Stimulated activated CD8-positive, alpha-beta memory T cell treated with anti-CD3 and anti-CD28 coated beads, Interleukin-4, amount 100 ng/mL, for 24 hours (primary cell): ENCODE measurements at regions not wholly inside any gene's neighbourhood (a gene's known extent, or its start where the extent isn't known, plus 50 kb on each side); places are given as distances from the start of the nearest gene placed in this dataset.
"Not testable (repeated sequence)": the region's sequence is repeated elsewhere in the genome, so short reads cannot be mapped to it uniquely, and the experiment has no call there.

ENCODE experiments used
- DNase-seq: peaks from one replicate; pipeline ENCODE4 v3.0.0-alpha.2; 2020; ENCODE audit warnings: low read depth

- DNase-seq = no peak
These were observed 193.2 kb downstream of the C1orf94 start for GRCh38 chr1:34369701-34370455.

GRCh38 chr1:34370748-34371147 is 194.0 kb downstream of the C1orf94 start:
- DNase-seq = no peak

GRCh38 chr1:34371179-34371578 is 194.5 kb downstream of the C1orf94 start:
- not testable (repeated sequence) for DNase-seq

DNA sequence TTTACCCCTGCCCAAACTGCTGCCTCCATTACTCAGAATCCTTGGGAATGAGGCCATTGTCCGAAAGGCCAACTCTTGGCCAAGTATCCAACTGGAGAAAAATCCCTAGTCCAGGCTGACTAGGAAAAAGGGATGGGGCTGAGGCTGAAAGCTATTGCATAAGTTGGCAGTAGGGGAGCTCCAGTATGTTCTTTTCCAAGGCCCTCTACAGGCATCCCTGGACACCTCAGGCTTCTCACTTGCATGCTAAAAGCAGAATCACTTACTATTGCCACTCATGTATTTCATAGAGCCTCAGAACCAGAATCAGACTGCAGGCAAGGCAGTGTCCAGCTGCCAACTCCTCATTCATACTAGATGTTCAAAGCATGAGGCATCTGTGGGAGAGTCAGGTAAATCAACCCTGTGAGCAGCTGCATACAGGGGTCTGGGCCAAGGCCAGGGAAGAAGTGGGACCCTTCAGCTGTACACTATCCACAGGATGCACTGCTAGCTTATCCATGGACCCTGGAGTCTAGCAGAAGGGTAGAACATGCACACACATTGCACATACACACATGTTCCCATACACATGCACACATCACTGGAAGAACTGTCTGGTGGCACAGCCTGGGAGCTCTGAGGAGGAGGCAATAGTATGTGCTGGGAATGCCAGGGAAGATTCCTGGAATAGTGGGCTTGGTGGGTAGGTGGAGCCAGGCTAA is 195.3 kb downstream of the C1orf94 start:
- no peak for DNase-seq

DNA sequence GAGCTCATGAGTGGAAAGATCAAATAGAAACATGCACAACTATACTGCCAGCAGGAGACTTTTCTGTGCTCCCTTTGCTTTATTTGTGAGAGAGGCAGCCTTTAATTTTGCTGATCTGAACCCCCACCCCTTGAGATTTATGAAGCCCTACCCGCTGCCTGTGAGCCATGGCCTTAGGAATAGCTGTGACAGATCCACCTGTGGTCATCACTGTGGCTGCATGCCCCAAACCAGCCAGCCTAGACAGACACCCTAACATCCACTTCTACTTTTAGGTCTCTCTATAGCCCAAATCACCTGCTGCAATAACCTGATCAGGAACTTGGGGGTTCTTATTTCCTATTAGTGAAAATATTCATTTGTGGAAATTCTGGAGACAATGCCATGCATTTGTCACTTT is 196.2 kb downstream of the C1orf94 start:
- no peak for DNase-seq

- DNase-seq = no peak
These were observed 197.2 kb downstream of the C1orf94 start for GRCh38 chr1:34373912-34374311.

- DNase-seq = no peak
These were observed 199.8 kb downstream of the C1orf94 start for GRCh38 chr1:34376531-34376930.

GRCh38 chr1:34378968-34379856 is 202.5 kb downstream of the C1orf94 start:
- no peak for DNase-seq

DNA sequence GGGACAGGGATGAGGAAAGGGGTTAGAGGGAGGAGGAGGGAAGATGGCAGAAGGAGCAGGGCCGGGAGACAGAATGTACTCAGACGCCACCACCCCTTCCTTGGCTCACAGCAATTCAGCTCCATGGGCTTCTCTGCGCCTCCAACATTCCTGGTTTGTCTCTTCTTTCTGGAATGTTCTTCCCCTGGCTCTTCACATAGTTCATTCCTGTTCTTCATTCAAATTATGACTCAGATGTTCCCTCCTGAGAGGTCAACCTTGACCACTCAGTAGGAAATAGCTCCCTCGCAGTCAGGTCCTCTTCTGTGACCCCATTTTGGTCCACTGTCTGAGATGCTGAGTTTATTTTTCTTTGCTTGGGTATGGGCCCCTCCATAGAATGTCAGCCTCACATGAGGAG is 203.2 kb downstream of the C1orf94 start:
- no peak for DNase-seq

DNA sequence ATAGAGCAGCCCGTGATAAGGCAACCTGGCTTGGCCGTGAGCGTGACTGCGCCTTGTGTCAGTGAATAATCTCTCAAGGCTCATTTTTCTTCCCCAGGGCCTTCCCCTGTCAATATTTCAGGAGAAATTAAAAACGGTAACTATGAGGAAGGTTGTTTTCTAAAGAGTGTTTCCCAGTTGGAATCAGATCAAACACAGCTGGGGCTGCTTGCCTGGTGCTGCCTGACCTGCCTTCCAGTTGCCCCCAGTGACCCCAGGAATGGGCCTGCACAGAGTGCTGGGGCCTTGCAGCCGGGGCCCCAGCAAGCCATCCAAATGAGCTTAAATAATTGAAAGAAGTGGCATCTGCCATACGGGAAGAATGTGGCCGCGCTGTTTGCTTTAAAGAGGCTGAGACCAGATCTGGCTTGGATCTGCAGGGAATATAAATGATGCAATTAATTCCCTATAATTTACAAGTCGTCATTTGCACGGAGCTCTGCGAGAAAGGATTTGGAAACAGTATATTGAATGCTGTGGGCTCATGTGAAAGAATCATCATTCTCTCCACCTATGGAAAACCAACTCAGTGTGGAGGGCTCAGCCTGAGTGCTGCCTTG is 203.9 kb downstream of the C1orf94 start:
- DNase-seq = no peak

- no peak for DNase-seq
These were observed 213.3 kb downstream of the C1orf94 start for GRCh38 chr1:34389974-34390373.

GRCh38 chr1:34396042-34396441 is 219.3 kb downstream of the C1orf94 start:
- no peak for DNase-seq

DNA sequence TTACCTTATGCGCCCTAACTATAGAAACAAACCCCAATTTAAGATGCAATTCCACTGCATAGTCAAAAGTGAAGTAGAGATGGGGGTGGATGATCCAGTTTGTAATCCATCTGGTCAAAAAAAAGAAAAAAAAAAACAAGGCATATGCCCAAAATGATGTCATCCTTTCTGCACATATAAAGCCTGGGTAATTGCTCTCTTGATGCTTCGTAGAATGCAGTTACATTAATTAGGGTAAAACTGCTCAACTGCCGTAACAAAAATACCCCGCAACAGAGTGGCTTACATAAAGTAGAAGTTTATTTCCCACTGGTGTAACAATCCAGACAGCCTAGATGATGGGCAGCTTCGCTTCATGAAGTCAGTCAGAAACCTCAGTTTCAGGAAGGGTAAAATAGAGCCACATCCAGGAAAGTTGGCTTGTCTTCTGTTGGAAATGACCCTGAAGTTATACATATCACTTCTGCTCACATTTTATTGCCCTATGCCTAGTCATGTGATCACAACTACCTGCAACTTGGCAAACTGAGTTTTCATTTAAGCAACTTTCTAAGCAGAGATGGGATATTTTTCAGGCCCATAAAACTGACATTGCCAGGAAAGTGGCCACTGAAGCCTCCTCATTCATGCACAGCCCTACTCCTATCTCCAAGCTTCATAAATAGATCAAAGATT is 221.7 kb downstream of the C1orf94 start:
- DNase-seq = no peak

- no peak for DNase-seq
These were observed 222.2 kb downstream of the C1orf94 start for GRCh38 chr1:34398916-34399275.

GRCh38 chr1:34400675-34401074 is 224.0 kb downstream of the C1orf94 start:
- DNase-seq = no peak

DNA sequence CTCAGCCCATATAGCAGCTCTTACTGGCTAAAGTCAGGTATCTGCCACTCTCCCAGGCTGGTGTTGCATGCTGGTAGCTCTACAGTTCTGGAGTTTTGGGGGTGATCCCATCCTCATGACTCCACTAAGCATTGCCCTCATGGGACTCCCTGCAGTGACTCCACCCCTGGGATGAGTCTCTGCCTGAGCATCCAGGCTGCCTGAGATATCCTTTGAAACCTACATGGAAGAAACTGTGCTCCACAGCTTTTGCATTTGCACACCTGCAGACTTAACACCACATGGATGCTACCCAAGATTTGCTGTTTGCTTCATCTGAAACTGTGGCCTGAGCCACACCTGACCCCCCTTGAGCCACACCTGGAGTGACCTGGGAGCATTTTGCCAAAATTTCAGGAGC is 226.4 kb downstream of the C1orf94 start:
- no peak for DNase-seq

DNA sequence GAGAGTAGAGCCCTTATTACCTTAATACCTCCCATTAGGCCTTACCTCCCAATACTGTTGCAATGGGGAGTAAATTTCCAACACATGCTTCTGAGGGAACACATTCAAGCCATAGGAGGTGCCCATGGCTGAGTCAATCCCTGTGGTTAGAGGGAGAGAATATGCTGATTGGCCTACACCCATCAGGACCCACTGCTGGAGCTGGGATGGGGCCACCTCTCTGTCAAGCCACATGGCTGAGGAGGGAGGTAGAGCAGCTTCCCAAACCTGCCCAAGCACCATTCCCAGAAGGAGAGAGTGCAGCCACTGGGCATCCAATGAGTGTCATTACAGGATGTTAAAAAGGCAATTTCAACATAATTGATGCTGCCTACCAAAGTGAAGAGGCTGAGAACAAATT is 228.1 kb downstream of the C1orf94 start:
- no peak for DNase-seq

GRCh38 chr1:34405266-34405959 is 228.7 kb downstream of the C1orf94 start:
- DNase-seq = no peak

DNA sequence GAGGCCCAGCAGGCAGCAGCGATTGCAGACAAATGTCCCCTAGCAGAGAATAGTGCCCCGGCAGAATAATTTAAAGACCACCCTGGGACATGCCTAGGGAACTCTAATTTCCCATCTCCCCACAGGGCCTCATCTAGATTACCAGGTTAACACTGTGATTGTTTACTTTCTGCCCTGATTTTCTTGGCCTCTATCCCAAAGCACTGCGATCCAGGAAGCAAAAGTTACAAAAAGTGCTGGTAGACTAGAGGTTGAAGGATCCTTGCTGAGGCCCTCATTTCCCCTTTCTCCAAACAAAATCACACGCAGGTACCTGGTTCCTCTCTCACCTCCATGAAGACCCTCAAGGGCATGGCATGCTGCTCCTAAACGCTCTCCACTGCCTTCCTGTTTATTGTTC is 229.7 kb downstream of the C1orf94 start:
- DNase-seq = no peak

DNA sequence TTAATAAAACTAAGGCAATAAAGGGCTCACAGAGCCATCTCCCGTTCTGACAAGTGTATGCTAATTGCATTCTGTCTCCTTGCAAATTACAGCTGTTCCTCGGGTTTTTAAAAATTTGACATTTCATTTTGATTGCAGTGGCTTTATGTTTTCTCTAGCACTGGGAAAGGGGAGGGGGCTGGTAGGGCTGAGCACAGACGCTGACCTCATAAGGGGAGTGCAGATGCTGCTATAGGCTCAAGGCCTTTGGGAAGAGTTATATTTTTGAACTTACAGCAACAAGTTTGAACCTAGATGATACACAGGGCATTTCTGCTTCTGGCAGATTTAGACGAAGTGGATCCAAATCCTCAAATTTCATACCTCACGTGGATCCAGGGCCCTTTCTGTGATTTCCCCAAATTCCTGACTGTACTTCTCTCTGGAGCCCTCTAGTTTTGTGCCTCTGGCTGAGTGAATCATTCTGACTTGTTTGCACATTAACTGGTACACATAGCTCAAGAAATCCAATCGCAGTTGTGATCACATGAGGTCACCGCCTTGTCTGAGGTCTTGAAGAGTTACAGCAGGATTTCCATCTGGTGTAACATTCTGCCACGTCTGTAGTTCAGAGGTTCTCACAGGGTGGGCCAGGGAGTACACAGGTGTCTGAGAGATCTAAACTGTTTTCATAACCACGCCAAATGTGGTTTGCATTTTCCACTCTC is 230.3 kb downstream of the C1orf94 start:
- DNase-seq = no peak

DNA sequence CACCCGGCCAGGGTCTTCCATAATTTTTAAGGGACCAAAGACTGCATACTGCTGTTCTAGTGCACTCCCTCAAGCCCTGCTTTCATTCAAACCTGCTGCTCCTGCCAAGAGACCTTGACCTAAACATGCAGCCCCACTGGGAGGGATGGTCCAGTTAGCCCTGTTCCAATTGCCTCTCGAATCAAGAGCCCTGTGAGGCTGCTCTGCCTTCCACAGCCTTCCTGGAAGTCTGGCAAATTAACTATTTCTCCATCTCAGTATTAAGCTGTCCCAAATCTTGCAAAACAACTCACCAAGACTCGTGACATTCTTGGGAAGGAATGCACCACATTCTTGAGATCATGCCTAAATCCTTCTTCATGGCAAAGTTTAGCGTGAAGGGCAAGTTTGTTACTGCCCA is 231.3 kb downstream of the C1orf94 start:
- no peak for DNase-seq
